H9 (cell line): ENCODE measurements at regions not wholly inside any gene's neighbourhood (a gene's known extent, or its start where the extent isn't known, plus 50 kb on each side); places are given as distances from the start of the nearest gene placed in this dataset.

ENCODE experiments used
- DNase-seq: peaks from one replicate; pipeline ENCODE4 v3.0.0-alpha.2; 2017
- H2AFZ ChIP-seq: one replicate; pipeline ENCODE4 v1.6.1; 2013; ENCODE audit warnings: mild to moderate bottlenecking, low read length, control low read depth, moderate library complexity
- H2AK5ac ChIP-seq: 2 replicates; pipeline ENCODE4 v1.6.1; 2013; ENCODE audit warnings: low read length, control low read depth, mixed read lengths; ENCODE audit not compliant: insufficient read length
- H2BK120ac ChIP-seq: one replicate; pipeline ENCODE4 v1.6.1; 2013; ENCODE audit warnings: low read depth, mild to moderate bottlenecking, low read length, control low read depth, inconsistent platforms; ENCODE audit not compliant: poor library complexity, severe bottlenecking
- H2BK12ac ChIP-seq: 2 replicates; pipeline ENCODE4 v1.6.1; 2013; ENCODE audit warnings: low read length, control low read depth, mixed read lengths, low read depth; ENCODE audit not compliant: insufficient read length
- H2BK15ac ChIP-seq: 2 replicates; pipeline ENCODE4 v1.6.1; 2013; ENCODE audit warnings: low read depth, low read length, control low read depth
- H2BK20ac ChIP-seq: one replicate; pipeline ENCODE4 v1.6.1; 2013; ENCODE audit warnings: low read depth, mild to moderate bottlenecking, low read length, control low read depth, inconsistent platforms; ENCODE audit not compliant: poor library complexity, severe bottlenecking
- H2BK5ac ChIP-seq: 2 replicates; pipeline ENCODE4 v1.6.1; 2013; ENCODE audit warnings: low read length, control low read depth, mixed read lengths; ENCODE audit not compliant: insufficient read length
- H3K14ac ChIP-seq: 2 replicates; pipeline ENCODE4 v1.6.1; 2013; ENCODE audit warnings: low read length, control low read depth; ENCODE audit not compliant: insufficient read depth
- H3K18ac ChIP-seq: 2 replicates; pipeline ENCODE4 v1.6.1; 2013; ENCODE audit warnings: low read depth, mild to moderate bottlenecking, mixed read lengths, low read length, control low read depth; ENCODE audit not compliant: insufficient read length
- H3K23ac ChIP-seq: 2 replicates; pipeline ENCODE4 v1.6.1; 2013; ENCODE audit warnings: low read length, control low read depth, mixed read lengths, low read depth; ENCODE audit not compliant: insufficient read length
- H3K23me2 ChIP-seq: 2 replicates; pipeline ENCODE4 v1.6.1; 2013; ENCODE audit warnings: low read depth, mild to moderate bottlenecking, mixed read lengths, low read length, control low read depth; ENCODE audit not compliant: insufficient read length, poor library complexity, severe bottlenecking
- H3K27ac ChIP-seq: 2 replicates; pipeline ENCODE4 v1.5.1; 2013; ENCODE audit warnings: low read length, control low read depth, mixed read lengths, low read depth; ENCODE audit not compliant: insufficient read length
- H3K27me3 ChIP-seq: 2 replicates; pipeline ENCODE4 v1.6.1; 2013; ENCODE audit warnings: low read length, control low read depth, inconsistent platforms; ENCODE audit not compliant: insufficient read depth
- H3K4ac ChIP-seq: 2 replicates; pipeline ENCODE4 v1.6.1; 2013; ENCODE audit warnings: low read depth, mild to moderate bottlenecking, control low read depth, inconsistent platforms, low read length, moderate library complexity
- H3K4me1 ChIP-seq: 2 replicates; pipeline ENCODE4 v1.6.1; 2013; ENCODE audit warnings: low read length, control low read depth, inconsistent platforms; ENCODE audit not compliant: insufficient read depth
- H3K4me2 ChIP-seq: 2 replicates; pipeline ENCODE4 v1.6.1; 2013; ENCODE audit warnings: low read length, control low read depth, mixed read lengths; ENCODE audit not compliant: insufficient read length, insufficient read depth
- H3K56ac ChIP-seq: 2 replicates; pipeline ENCODE4 v1.6.1; 2013; ENCODE audit warnings: low read depth, mild to moderate bottlenecking, mixed read lengths, low read length, control low read depth; ENCODE audit not compliant: insufficient read length
- H3K79me1 ChIP-seq: 2 replicates; pipeline ENCODE4 v1.6.1; 2013; ENCODE audit warnings: low read depth, mild to moderate bottlenecking, moderate library complexity, low read length, control low read depth, inconsistent platforms; ENCODE audit not compliant: insufficient read depth, poor library complexity, severe bottlenecking
- H3K79me2 ChIP-seq: 2 replicates; pipeline ENCODE4 v1.6.1; 2013; ENCODE audit warnings: low read length, control low read depth, inconsistent platforms; ENCODE audit not compliant: insufficient read depth
- H3K9ac ChIP-seq: 2 replicates; pipeline ENCODE4 v1.6.1; 2013; ENCODE audit warnings: low read length, control low read depth, mixed read lengths; ENCODE audit not compliant: insufficient read length; ENCODE audit errors: extremely low read depth
- H3K9me3 ChIP-seq: one replicate; pipeline ENCODE4 v1.6.1; 2013; ENCODE audit warnings: low read depth, low read length, inconsistent platforms; ENCODE audit not compliant: control insufficient read depth
- H3T11ph ChIP-seq: one replicate; pipeline ENCODE4 v1.6.1; 2013; ENCODE audit warnings: mild to moderate bottlenecking, low read length, control low read depth, inconsistent platforms
- H4K20me1 ChIP-seq: one replicate; pipeline ENCODE4 v1.6.1; 2013; ENCODE audit not compliant: control insufficient read depth, insufficient read length, insufficient read depth
- H4K5ac ChIP-seq: 2 replicates; pipeline ENCODE4 v1.6.1; 2013; ENCODE audit warnings: low read depth, mild to moderate bottlenecking, mixed read lengths, low read length, control low read depth; ENCODE audit not compliant: insufficient read length
- H4K8ac ChIP-seq: replicated peaks from 2 replicates; pipeline ENCODE4 v1.6.1; 2013; ENCODE audit warnings: low read length, control low read depth, mixed read lengths, low read depth; ENCODE audit not compliant: insufficient read length
- H4K91ac ChIP-seq: 2 replicates; pipeline ENCODE4 v1.6.1; 2013; ENCODE audit warnings: low read depth, mild to moderate bottlenecking, moderate library complexity, mixed read lengths, low read length, control low read depth; ENCODE audit not compliant: insufficient read length
- H3K27ac Mint-ChIP-seq, 3 experiments: 2 replicates in 2 of 3; 3 replicates in 1 of 3; pipeline ENCODE4 v1.8.0; 2020 to 2021; ENCODE audit warnings: mixed read lengths in 3 of 3, mild to moderate bottlenecking in 1 of 3, moderate library complexity in 1 of 3
- H3K27me3 Mint-ChIP-seq: 2 replicates; pipeline ENCODE4 v1.8.0; 2021; ENCODE audit warnings: low read depth, mild to moderate bottlenecking, moderate library complexity, mixed read lengths
- H3K36me3 Mint-ChIP-seq, 3 experiments: 2 replicates in 2 of 3; 3 replicates in 1 of 3; pipeline ENCODE4 v1.8.0; 2020 to 2021; ENCODE audit warnings: low read depth in 3 of 3, mixed read lengths in 3 of 3; ENCODE audit not compliant: insufficient read depth in 1 of 3
- H3K4me1 Mint-ChIP-seq, 2 experiments: 2 replicates each; pipeline ENCODE4 v1.8.0; 2020; ENCODE audit warnings: mixed read lengths in 2 of 2
- H3K4me3 Mint-ChIP-seq, 2 experiments: 2 replicates in 1 of 2; 3 replicates in 1 of 2; pipeline ENCODE4 v1.8.0; 2020 to 2021; ENCODE audit warnings: mild to moderate bottlenecking in 2 of 2, mixed read lengths in 2 of 2, moderate library complexity in 1 of 2
- H3K9me3 Mint-ChIP-seq, 2 experiments: 2 replicates in 1 of 2; 3 replicates in 1 of 2; pipeline ENCODE4 v1.8.0; 2020; ENCODE audit warnings: mild to moderate bottlenecking in 2 of 2, mixed read lengths in 2 of 2, moderate library complexity in 1 of 2
- CTCF ChIP-seq: fragments of 200-600 bp; sonication (generic); conservative IDR thresholded peaks from 3 replicates; pipeline ENCODE4 v1.8.0; 2021; ENCODE audit warnings: antibody characterized with exemption, mild to moderate bottlenecking
- WGBS: extraction: QIAGEN DNeasy Blood & Tissue Kit; methylation state at CpG from one replicate; pipeline ENCODE4 v1.1.7; 2013; ENCODE audit warnings: missing lambda C conversion rate, low lambda C conversion rate, mixed read lengths; ENCODE audit not compliant: insufficient read length; ENCODE audit errors: extremely low coverage; 5-methylcytosine and 5-hydroxymethylcytosine counted together

- Mint-ChIP-seq H3K4me3 (no peak overlapping the region), H3K9me3 (peaks cover under 1 to 1% of the 10 kb centered on the region in 2 experiments; a peak in 2 of 5 replicates), H3K36me3 (peaks cover 0 to 3% (median 0%) of the 10 kb centered on the region in 3 experiments; a peak in 2 of 7 replicates), H3K27me3 (no peaks in the 10 kb centered on the region; the same call in 1 of the 2 replicates), H3K4me1 (peaks cover 5 to 6% of the 10 kb centered on the region in 2 experiments; a peak in 3 of 4 replicates), H3K27ac (no peak overlapping the region)
- H3K23ac ChIP-seq, result no peak overlapping the region
- no peak overlapping the region for H3K4ac ChIP-seq
- H3K79me2 ChIP-seq, result no peaks in the 10 kb centered on the region
- H4K20me1 ChIP-seq, result no peaks in the 10 kb centered on the region
- H2BK120ac ChIP-seq, result no peak overlapping the region
- H4K8ac ChIP-seq, result no peak overlapping the region
- H2BK15ac ChIP-seq, result no peak overlapping the region
- no peak for DNase-seq
- H3K79me1 ChIP-seq, result no peaks in the 10 kb centered on the region
- no CpG with 5 or more reads among the region's 2 CpGs for WGBS
- no peak overlapping the region for H3K56ac ChIP-seq
- H3K18ac ChIP-seq, result no peak overlapping the region
- H3K4me1 ChIP-seq, result no peaks in the 10 kb centered on the region
- H4K5ac ChIP-seq, result no peak overlapping the region
- no peak overlapping the region for H3K14ac ChIP-seq
- no peak overlapping the region for H2BK12ac ChIP-seq
- H2AFZ ChIP-seq, result no peak overlapping the region
- H3K4me2 ChIP-seq, result no peak overlapping the region
- H4K91ac ChIP-seq, result no peak overlapping the region
- no peaks in the 10 kb centered on the region for H3K23me2 ChIP-seq
- no peak overlapping the region for H2BK20ac ChIP-seq
- peak; percentile 77 for TF ChIP-seq CTCF
- H3T11ph ChIP-seq, result no peak overlapping the region
- no peaks in the 10 kb centered on the region for H3K9me3 ChIP-seq
- no peak overlapping the region for H3K9ac ChIP-seq
- no peak overlapping the region for H2AK5ac ChIP-seq
- H3K27me3 ChIP-seq, result no peaks in the 10 kb centered on the region
- no peak overlapping the region for H2BK5ac ChIP-seq
- H3K27ac ChIP-seq, result no peak overlapping the region
These were observed 347.5 kb downstream of the METTL4 start for GRCh38 chr18:2223849-2224248.
